ENCODE measurements at regions not wholly inside any gene's neighbourhood (a gene's known extent, or its start where the extent isn't known, plus 50 kb on each side); places are given as distances from the start of the nearest gene placed in this dataset.

GRCh38 chr3:40961104-40961857, 238.0 kb upstream of the CTNNB1 start:
- Histone ChIP-seq H3K27me3 (ENCODE audit: control insufficient read depth in 1 of 2, insufficient read depth in 2 of 2, low read length in 2 of 2) (no peaks in the 10 kb centered on the region), H3K4me3 (ENCODE audit: low read depth in 1 of 2, low read length in 2 of 2) (no peak overlapping the region), H3K36me3 (ENCODE audit: insufficient read depth, low read length) (no peaks in the 10 kb centered on the region), H3K27ac (ENCODE audit: low read depth, low read length) (no peak overlapping the region), H3K9ac (ENCODE audit: low read length) (no peak overlapping the region), H3K4me1 (ENCODE audit: insufficient read depth, low read length) (no peaks in the 10 kb centered on the region), H3K9me3 (ENCODE audit: low read length) (no peaks in the 10 kb centered on the region)

DNA sequence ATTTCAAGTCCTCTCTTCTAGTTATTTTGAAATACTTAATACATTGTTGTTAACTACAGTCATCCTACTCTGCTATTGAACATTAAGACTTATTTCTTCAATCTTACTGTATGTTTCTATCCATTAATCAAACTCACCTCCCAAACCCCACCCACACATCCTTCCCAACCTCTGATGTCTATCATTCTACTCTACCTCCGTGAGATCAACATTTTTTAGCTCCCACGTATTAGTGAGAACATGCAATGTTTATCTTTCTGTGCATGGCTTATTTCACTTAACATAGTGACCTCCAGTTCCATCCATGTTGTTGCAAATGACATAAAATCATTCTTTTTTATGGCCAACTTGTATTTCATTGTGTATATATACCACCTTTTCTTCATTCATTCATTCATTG, 236.6 kb upstream of the CTNNB1 start:
- H3K27me3 ChIP-seq (ENCODE audit: control insufficient read depth in 1 of 2, insufficient read depth in 2 of 2, low read length in 2 of 2): no peaks in the 10 kb centered on the region
- no peaks in the 10 kb centered on the region for H3K9me3 ChIP-seq (ENCODE audit: low read length)
- H3K36me3 ChIP-seq (ENCODE audit: insufficient read depth, low read length): no peaks in the 10 kb centered on the region
- no peak overlapping the region for H3K9ac ChIP-seq (ENCODE audit: low read length)
- no peak overlapping the region for H3K4me3 ChIP-seq (ENCODE audit: low read depth in 1 of 2, low read length in 2 of 2)
- no peaks in the 10 kb centered on the region for H3K4me1 ChIP-seq (ENCODE audit: insufficient read depth, low read length)
- H3K27ac ChIP-seq (ENCODE audit: low read depth, low read length): no peak overlapping the region

- no peak overlapping the region for H3K9ac ChIP-seq (ENCODE audit: low read length)
- H3K36me3 ChIP-seq (ENCODE audit: insufficient read depth, low read length): no peaks in the 10 kb centered on the region
- H3K4me1 ChIP-seq (ENCODE audit: insufficient read depth, low read length): peaks cover 27% of the 10 kb centered on the region
- H3K9me3 ChIP-seq (ENCODE audit: low read length): no peaks in the 10 kb centered on the region
- H3K27ac ChIP-seq (ENCODE audit: low read depth, low read length): no peak overlapping the region
- no peaks in the 10 kb centered on the region for H3K27me3 ChIP-seq (ENCODE audit: control insufficient read depth in 1 of 2, insufficient read depth in 2 of 2, low read length in 2 of 2)
- H3K4me3 ChIP-seq (ENCODE audit: low read depth in 1 of 2, low read length in 2 of 2): no peak overlapping the region
These were observed 230.6 kb upstream of the CTNNB1 start for GRCh38 chr3:40968666-40969065.

GRCh38 chr3:40969341-40969740, 230.0 kb upstream of the CTNNB1 start:
- peaks cover 27% of the 10 kb centered on the region for H3K4me1 ChIP-seq (ENCODE audit: insufficient read depth, low read length)

DNA sequence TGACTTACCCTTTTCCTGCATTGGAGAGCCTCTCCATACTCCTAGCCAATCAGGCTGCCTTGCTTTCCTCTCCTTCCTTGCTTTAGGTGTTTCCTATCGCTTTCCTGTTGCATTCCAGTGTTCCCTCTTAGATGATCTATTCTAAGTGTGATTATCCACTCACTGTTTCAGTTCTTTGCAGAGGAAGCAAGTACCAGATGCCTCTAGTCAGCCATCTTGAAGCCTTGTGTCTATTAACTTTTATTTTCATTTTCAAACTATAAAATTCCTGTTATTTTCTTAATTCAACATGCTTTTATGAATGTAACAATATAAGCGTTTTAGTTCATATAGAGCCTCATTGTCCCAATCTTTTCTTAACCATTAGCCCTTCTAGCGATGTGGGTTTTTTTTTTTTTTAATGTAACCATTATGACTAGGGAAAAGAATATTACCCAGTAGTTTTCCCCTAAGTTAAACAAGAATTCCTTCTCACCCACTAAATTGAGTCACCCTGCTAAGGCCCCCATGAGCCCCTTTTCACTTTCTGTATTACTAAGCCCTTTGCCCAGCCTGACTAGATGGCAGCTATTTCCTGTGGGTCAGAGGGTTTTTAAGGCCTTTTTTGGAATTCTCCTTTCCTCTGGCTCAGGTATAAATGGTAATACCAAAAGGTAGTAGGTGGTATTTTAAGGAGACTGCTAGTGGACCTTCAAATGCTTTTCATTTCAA, 229.4 kb upstream of the CTNNB1 start:
- Histone ChIP-seq H3K27me3 (ENCODE audit: control insufficient read depth in 1 of 2, insufficient read depth in 2 of 2, low read length in 2 of 2) (no peaks in the 10 kb centered on the region), H3K36me3 (ENCODE audit: insufficient read depth, low read length) (no peaks in the 10 kb centered on the region), H3K27ac (ENCODE audit: low read depth, low read length) (no peak overlapping the region), H3K9me3 (ENCODE audit: low read length) (no peaks in the 10 kb centered on the region), H3K4me3 (ENCODE audit: low read depth in 1 of 2, low read length in 2 of 2) (no peak overlapping the region), H3K4me1 (ENCODE audit: insufficient read depth, low read length) (peaks cover 28% of the 10 kb centered on the region), H3K9ac (ENCODE audit: low read length) (no peak overlapping the region)

More at GRCh38 chr3:40969341-40969740, 230.0 kb upstream of the CTNNB1 start:
- no peak overlapping the region for H3K27ac ChIP-seq (ENCODE audit: low read depth, low read length)
- H3K9ac ChIP-seq (ENCODE audit: low read length): no peak overlapping the region
- no peaks in the 10 kb centered on the region for H3K27me3 ChIP-seq (ENCODE audit: control insufficient read depth in 1 of 2, insufficient read depth in 2 of 2, low read length in 2 of 2)
- H3K36me3 ChIP-seq (ENCODE audit: insufficient read depth, low read length): no peaks in the 10 kb centered on the region
- no peak overlapping the region for H3K4me3 ChIP-seq (ENCODE audit: low read depth in 1 of 2, low read length in 2 of 2)
- H3K9me3 ChIP-seq (ENCODE audit: low read length): no peaks in the 10 kb centered on the region

DNA sequence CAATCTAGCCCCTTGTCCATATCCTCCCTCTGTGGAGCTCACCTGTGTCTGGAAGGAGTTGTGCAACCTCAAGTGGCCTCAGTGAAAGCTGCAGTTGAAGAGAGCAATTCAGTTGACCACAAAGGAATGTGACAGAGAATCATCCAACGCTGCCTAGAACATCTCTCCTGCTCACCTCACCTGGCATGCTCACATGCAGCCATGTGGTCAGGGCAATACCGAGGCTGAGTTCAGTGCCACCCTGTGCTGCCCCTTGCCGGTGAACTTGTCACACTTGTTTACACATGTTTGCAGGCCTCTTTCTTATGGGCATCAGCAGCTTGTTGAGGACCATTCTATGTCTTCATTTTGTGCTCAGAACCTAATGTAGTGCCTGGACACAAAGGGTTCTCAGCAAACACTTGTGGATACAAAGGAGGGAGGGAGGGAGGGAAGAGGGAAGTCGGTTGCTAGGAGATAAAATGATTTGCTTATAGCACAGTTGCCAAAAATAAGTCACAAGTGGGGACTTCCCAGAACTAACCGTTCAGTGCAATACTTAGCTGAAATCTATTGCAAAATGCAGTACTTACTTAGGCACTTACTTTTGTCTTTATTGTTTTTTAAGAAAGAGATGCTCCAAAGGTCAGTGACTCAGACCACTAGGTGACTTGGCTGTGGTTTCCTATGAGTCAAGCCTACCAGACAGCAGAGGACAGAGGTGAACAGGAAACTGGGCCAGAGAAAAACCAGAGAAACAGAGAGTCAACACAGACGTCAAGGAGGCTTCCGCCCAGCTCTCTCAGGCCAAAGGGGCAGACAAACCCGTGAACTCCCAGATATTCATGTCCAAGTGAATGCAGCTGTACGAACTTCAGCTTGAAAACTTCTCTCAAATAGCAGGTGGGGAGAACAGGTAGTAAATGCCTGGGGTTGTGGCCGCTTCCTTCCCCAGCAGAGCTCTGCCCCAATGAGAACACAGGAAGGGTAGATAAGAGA, 227.8 kb upstream of the CTNNB1 start:
- Histone ChIP-seq H3K9me3 (ENCODE audit: low read length) (no peaks in the 10 kb centered on the region), H3K4me1 (ENCODE audit: insufficient read depth, low read length) (peaks cover 43% of the 10 kb centered on the region)

DNA sequence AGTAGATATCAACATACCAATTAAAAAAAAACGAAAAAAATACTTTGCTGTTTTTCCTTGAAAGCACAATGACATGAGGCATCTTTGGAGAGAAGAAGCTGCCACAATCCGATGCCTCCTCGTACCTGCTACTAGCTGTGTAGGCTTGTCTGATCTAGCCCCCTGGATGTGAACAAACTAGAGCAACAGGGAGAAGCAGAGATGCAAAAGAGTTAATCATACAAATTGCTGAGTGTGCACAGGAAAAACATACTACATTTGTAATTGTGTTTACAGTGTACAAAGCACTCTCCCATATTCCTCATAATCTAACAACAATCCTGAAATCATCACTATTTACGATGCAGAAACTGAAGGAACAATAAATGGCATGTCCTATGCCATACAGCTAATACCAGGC, 227.0 kb upstream of the CTNNB1 start:
- H3K27me3 ChIP-seq (ENCODE audit: control insufficient read depth in 1 of 2, insufficient read depth in 2 of 2, low read length in 2 of 2): no peaks in the 10 kb centered on the region
- H3K36me3 ChIP-seq (ENCODE audit: insufficient read depth, low read length): no peaks in the 10 kb centered on the region
- H3K9ac ChIP-seq (ENCODE audit: low read length): no peak overlapping the region
- H3K4me1 ChIP-seq (ENCODE audit: insufficient read depth, low read length): peaks cover 43% of the 10 kb centered on the region
- H3K4me3 ChIP-seq (ENCODE audit: low read depth in 1 of 2, low read length in 2 of 2): no peak overlapping the region
- no peaks in the 10 kb centered on the region for H3K9me3 ChIP-seq (ENCODE audit: low read length)
- H3K27ac ChIP-seq (ENCODE audit: low read depth, low read length): no peak overlapping the region

More for the DNA sequence above, 227.8 kb upstream of the CTNNB1 start:
- Histone ChIP-seq H3K9ac (ENCODE audit: low read length) (no peak overlapping the region), H3K4me3 (ENCODE audit: low read depth in 1 of 2, low read length in 2 of 2) (peak overlapping the region in 1 of 2 donors; percentile 24), H3K36me3 (ENCODE audit: insufficient read depth, low read length) (no peaks in the 10 kb centered on the region), H3K27me3 (ENCODE audit: control insufficient read depth in 1 of 2, insufficient read depth in 2 of 2, low read length in 2 of 2) (no peaks in the 10 kb centered on the region), H3K27ac (ENCODE audit: low read depth, low read length) (peak overlapping the region; percentile 9)

DNA sequence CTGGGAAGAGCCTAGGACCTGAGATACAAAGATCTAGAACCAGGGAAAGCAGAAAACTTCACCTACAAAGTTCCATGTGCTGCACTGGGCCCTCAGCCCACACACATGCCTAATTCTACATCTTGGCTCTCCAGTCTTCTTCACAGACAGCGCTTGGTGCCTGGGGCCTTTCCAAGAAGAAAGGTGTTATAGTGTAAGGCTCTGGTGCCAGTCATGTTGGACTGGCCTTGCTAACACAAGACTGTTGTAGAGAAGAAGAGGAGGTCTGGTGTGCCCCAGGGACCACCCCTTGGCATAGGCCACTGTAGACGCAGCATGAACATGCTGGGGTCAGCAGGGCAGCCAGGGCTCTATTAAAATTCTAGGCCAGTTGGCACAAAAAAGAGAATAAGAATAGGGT, 226.2 kb upstream of the CTNNB1 start:
- H3K4me3 ChIP-seq (ENCODE audit: low read depth in 1 of 2, low read length in 2 of 2): no peak overlapping the region
- no peaks in the 10 kb centered on the region for H3K27me3 ChIP-seq (ENCODE audit: control insufficient read depth in 1 of 2, insufficient read depth in 2 of 2, low read length in 2 of 2)
- no peaks in the 10 kb centered on the region for H3K36me3 ChIP-seq (ENCODE audit: insufficient read depth, low read length)
- peaks cover 43% of the 10 kb centered on the region for H3K4me1 ChIP-seq (ENCODE audit: insufficient read depth, low read length)
- no peak overlapping the region for H3K27ac ChIP-seq (ENCODE audit: low read depth, low read length)
- no peak overlapping the region for H3K9ac ChIP-seq (ENCODE audit: low read length)
- H3K9me3 ChIP-seq (ENCODE audit: low read length): no peaks in the 10 kb centered on the region

- H3K9me3 ChIP-seq (ENCODE audit: low read length): no peaks in the 10 kb centered on the region
- no peaks in the 10 kb centered on the region for H3K36me3 ChIP-seq (ENCODE audit: insufficient read depth, low read length)
- H3K4me3 ChIP-seq (ENCODE audit: low read depth in 1 of 2, low read length in 2 of 2): no peak overlapping the region
- H3K27ac ChIP-seq (ENCODE audit: low read depth, low read length): no peak overlapping the region
- H3K4me1 ChIP-seq (ENCODE audit: insufficient read depth, low read length): peaks cover 37% of the 10 kb centered on the region
- H3K27me3 ChIP-seq (ENCODE audit: control insufficient read depth in 1 of 2, insufficient read depth in 2 of 2, low read length in 2 of 2): no peaks in the 10 kb centered on the region
- no peak overlapping the region for H3K9ac ChIP-seq (ENCODE audit: low read length)
These were observed 223.6 kb upstream of the CTNNB1 start for GRCh38 chr3:40975711-40976121.

DNA sequence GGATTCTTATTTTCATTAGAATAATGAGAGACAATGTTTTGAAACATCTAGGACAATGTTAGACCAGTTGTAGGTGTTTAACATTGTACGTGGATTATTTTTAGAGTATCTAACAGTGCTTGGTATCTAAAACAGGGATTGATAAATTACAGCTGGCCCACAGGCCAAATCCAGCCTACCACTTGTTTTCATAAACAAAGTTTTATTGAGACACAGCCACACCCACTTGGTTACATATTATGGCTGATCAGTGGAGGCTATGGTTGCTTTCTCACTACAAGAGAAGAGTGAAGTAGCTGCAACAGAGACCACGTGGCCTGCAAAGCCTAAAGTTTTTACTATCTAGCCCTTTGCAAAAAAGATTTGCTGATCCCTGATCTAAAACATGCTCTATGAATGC, 223.1 kb upstream of the CTNNB1 start:
- H3K36me3 ChIP-seq (ENCODE audit: insufficient read depth, low read length): no peaks in the 10 kb centered on the region
- no peak overlapping the region for H3K4me3 ChIP-seq (ENCODE audit: low read depth in 1 of 2, low read length in 2 of 2)
- H3K4me1 ChIP-seq (ENCODE audit: insufficient read depth, low read length): peaks cover 32% of the 10 kb centered on the region
- no peaks in the 10 kb centered on the region for H3K9me3 ChIP-seq (ENCODE audit: low read length)
- H3K9ac ChIP-seq (ENCODE audit: low read length): no peak overlapping the region
- H3K27ac ChIP-seq (ENCODE audit: low read depth, low read length): no peak overlapping the region
- no peaks in the 10 kb centered on the region for H3K27me3 ChIP-seq (ENCODE audit: control insufficient read depth in 1 of 2, insufficient read depth in 2 of 2, low read length in 2 of 2)

- Histone ChIP-seq H3K27ac (ENCODE audit: low read depth, low read length) (no peak overlapping the region), H3K9ac (ENCODE audit: low read length) (no peak overlapping the region), H3K27me3 (ENCODE audit: control insufficient read depth in 1 of 2, insufficient read depth in 2 of 2, low read length in 2 of 2) (no peaks in the 10 kb centered on the region), H3K4me1 (ENCODE audit: insufficient read depth, low read length) (peaks cover 16% of the 10 kb centered on the region), H3K9me3 (ENCODE audit: low read length) (no peaks in the 10 kb centered on the region), H3K4me3 (ENCODE audit: low read depth in 1 of 2, low read length in 2 of 2) (no peak overlapping the region), H3K36me3 (ENCODE audit: insufficient read depth, low read length) (no peaks in the 10 kb centered on the region)
These were observed 220.9 kb upstream of the CTNNB1 start for GRCh38 chr3:40978442-40978841.
